ENCODE measurements at regions not wholly inside any gene's neighbourhood (a gene's known extent, or its start where the extent isn't known, plus 50 kb on each side); places are given as distances from the start of the nearest gene placed in this dataset.

DNA sequence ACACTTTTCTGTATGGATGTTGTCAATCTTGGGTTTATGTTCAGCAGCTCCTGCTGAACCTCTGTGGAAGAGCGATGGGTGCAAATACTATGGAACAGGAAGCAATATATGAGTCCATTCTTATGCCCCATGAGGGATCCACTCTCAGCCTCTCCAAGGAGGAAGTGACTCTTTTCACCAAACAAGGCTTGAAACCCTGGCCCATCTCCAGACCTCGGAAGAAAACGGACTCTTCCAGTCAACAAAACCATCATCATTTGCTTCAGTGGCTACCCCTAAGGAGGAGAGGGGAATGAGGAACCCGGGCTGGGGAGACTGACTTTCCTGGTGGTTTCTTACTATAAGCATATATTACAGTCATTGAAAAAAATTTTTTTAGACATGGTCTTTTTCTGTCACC lies 206.2 kb downstream of the AXIN2 start:
- no peaks in the 10 kb centered on the region; the same call in 1 of the 2 replicates for H3K9me3 ChIP-seq (replicated peaks; ENCODE audit: insufficient read depth, low read length)
- DNase-seq: no peak
- no peaks in the 10 kb centered on the region for H3K36me3 ChIP-seq (replicated peaks; ENCODE audit: insufficient read depth, low read length)
- H3K9ac ChIP-seq (ENCODE audit: low read length): no peak overlapping the region
- no peaks in the 10 kb centered on the region for H3K9me2 ChIP-seq (replicated peaks; ENCODE audit: insufficient read depth, low read length)
- no peaks in the 10 kb centered on the region for H3K27me3 ChIP-seq (replicated peaks; ENCODE audit: insufficient read depth, low read length)
- H4K20me1 ChIP-seq (ENCODE audit: insufficient read depth, low read length): no peaks in the 10 kb centered on the region
- TF ChIP-seq, protein P1, sequence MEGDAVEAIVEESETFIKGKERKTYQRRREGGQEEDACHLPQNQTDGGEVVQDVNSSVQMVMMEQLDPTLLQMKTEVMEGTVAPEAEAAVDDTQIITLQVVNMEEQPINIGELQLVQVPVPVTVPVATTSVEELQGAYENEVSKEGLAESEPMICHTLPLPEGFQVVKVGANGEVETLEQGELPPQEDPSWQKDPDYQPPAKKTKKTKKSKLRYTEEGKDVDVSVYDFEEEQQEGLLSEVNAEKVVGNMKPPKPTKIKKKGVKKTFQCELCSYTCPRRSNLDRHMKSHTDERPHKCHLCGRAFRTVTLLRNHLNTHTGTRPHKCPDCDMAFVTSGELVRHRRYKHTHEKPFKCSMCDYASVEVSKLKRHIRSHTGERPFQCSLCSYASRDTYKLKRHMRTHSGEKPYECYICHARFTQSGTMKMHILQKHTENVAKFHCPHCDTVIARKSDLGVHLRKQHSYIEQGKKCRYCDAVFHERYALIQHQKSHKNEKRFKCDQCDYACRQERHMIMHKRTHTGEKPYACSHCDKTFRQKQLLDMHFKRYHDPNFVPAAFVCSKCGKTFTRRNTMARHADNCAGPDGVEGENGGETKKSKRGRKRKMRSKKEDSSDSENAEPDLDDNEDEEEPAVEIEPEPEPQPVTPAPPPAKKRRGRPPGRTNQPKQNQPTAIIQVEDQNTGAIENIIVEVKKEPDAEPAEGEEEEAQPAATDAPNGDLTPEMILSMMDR (IDR thresholded peaks at IDR 0.05; ENCODE audit: low read length): no peak
- TF ChIP-seq EZH2phosphoT487 (IDR thresholded peaks at IDR 0.05; ENCODE audit: low read length) (no peak), EZH2 (optimal IDR thresholded peaks at IDR 0.05; ENCODE audit: low read depth, low read length) (no peak)
- no peak overlapping the region for H3K4me2 ChIP-seq (ENCODE audit: low read depth, low read length)
- no peaks in the 10 kb centered on the region for H3F3A ChIP-seq (ENCODE audit: insufficient read depth, low read length)
- no peaks in the 10 kb centered on the region for H3K4me1 ChIP-seq (ENCODE audit: low read length)
- H3K27ac ChIP-seq (ENCODE audit: low read length): no peak overlapping the region
- H3K79me2 ChIP-seq (ENCODE audit: low read length): no peaks in the 10 kb centered on the region
- no peak overlapping the region for H3K4me3 ChIP-seq (ENCODE audit: low read length)
- no peak overlapping the region for H2AFZ ChIP-seq (ENCODE audit: low read length)

DNA sequence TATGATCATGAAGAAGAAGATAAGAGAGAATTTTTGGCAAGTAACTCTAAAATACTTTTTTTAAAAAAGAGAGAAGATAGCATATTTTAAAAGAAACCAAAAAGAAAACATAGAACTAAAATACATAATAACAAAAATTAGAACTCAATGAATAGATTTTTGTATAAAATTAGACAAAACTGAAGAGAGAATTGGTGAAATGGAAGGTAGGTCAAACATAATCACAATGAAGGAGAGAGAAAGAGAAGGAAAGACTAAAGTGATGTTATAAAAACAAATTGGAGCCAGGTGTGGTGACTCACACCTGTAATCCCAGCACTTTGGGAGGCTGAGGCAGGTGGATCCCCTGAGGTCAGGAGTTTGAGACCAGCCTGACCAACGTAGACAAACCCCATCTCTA lies 211.5 kb downstream of the AXIN2 start:
- no peak overlapping the region for H2AFZ ChIP-seq (ENCODE audit: low read length)
- no peak overlapping the region for H3K9ac ChIP-seq (ENCODE audit: low read length)
- H3K27ac ChIP-seq (ENCODE audit: low read length): no peak overlapping the region
- H3K36me3 ChIP-seq (replicated peaks; ENCODE audit: insufficient read depth, low read length): no peaks in the 10 kb centered on the region
- H3K27me3 ChIP-seq (replicated peaks; ENCODE audit: insufficient read depth, low read length): no peaks in the 10 kb centered on the region
- TF ChIP-seq, protein P1 (IDR thresholded peaks at IDR 0.05; ENCODE audit: low read length): no peak
- TF ChIP-seq EZH2phosphoT487 (IDR thresholded peaks at IDR 0.05; ENCODE audit: low read length): no peak
- no peak for TF ChIP-seq EZH2 (optimal IDR thresholded peaks at IDR 0.05; ENCODE audit: low read depth, low read length)
- no peaks in the 10 kb centered on the region for H3K4me1 ChIP-seq (ENCODE audit: low read length)
- no peaks in the 10 kb centered on the region for H3K79me2 ChIP-seq (ENCODE audit: low read length)
- DNase-seq: no peak
- H3K9me2 ChIP-seq (replicated peaks; ENCODE audit: insufficient read depth, low read length): no peaks in the 10 kb centered on the region
- no peak overlapping the region for H3K4me3 ChIP-seq (ENCODE audit: low read length)
- H4K20me1 ChIP-seq (ENCODE audit: insufficient read depth, low read length): no peaks in the 10 kb centered on the region
- no peaks in the 10 kb centered on the region for H3F3A ChIP-seq (ENCODE audit: insufficient read depth, low read length)
- no peak overlapping the region for H3K4me2 ChIP-seq (ENCODE audit: low read depth, low read length)
- H3K9me3 ChIP-seq (replicated peaks; ENCODE audit: insufficient read depth, low read length): no peaks in the 10 kb centered on the region; the same call in 1 of the 2 replicates

DNA sequence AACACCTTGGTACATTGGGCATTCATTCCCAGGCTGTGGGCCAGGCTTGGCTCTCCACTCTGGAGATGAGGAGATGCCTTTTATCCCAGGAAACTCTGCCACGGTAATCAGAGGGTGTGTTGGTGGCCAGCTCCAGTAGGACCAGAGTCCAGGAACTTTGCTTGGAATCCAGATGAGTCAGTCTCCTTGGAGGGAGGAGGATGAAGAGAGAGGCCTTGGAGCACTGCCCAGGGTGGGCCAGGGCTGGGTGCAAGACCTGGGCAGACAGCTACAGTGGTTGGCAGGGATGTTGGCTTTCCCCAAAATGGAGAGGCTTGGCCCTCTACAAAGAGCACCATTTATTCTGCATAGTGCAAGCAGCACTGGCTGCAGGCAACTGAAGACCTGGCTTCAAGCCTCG lies 209.0 kb downstream of the RGS9 start:
- Histone ChIP-seq H2AFZ (ENCODE audit: low read length) (no peak overlapping the region), H3K4me1 (ENCODE audit: low read length) (no peaks in the 10 kb centered on the region), H3K9me2 (replicated peaks; ENCODE audit: insufficient read depth, low read length) (no peaks in the 10 kb centered on the region), H3K9ac (ENCODE audit: low read length) (no peak overlapping the region), H3K36me3 (replicated peaks; ENCODE audit: insufficient read depth, low read length) (no peaks in the 10 kb centered on the region), H3K4me3 (ENCODE audit: low read length) (no peak overlapping the region), H3K27me3 (replicated peaks; ENCODE audit: insufficient read depth, low read length) (no peaks in the 10 kb centered on the region), H3K4me2 (ENCODE audit: low read depth, low read length) (no peak overlapping the region), H3K9me3 (replicated peaks; ENCODE audit: insufficient read depth, low read length) (no peaks in the 10 kb centered on the region), H3K79me2 (ENCODE audit: low read length) (no peaks in the 10 kb centered on the region), H3K27ac (ENCODE audit: low read length) (no peak overlapping the region), H3F3A (ENCODE audit: insufficient read depth, low read length) (no peaks in the 10 kb centered on the region), H4K20me1 (ENCODE audit: insufficient read depth, low read length) (no peaks in the 10 kb centered on the region)
- TF ChIP-seq, protein P1 (IDR thresholded peaks at IDR 0.05; ENCODE audit: low read length): no peak
- TF ChIP-seq EZH2phosphoT487 (IDR thresholded peaks at IDR 0.05; ENCODE audit: low read length) (no peak), EZH2 (optimal IDR thresholded peaks at IDR 0.05; ENCODE audit: low read depth, low read length) (no peak)
- no peak for DNase-seq
